ENCODE measurements at regions not wholly inside any gene's neighbourhood (a gene's known extent, or its start where the extent isn't known, plus 50 kb on each side); places are given as distances from the start of the nearest gene placed in this dataset.

- DNase-seq: no peak
Measured at GRCh38 chr7:98565103-98565502, 52.0 kb upstream of the NPTX2 start.

- no peak for DNase-seq
Measured at GRCh38 chr7:98562871-98563495, 54.1 kb upstream of the NPTX2 start.

GRCh38 chr7:98562381-98562823, 54.7 kb upstream of the NPTX2 start:
- no peak for DNase-seq

DNA sequence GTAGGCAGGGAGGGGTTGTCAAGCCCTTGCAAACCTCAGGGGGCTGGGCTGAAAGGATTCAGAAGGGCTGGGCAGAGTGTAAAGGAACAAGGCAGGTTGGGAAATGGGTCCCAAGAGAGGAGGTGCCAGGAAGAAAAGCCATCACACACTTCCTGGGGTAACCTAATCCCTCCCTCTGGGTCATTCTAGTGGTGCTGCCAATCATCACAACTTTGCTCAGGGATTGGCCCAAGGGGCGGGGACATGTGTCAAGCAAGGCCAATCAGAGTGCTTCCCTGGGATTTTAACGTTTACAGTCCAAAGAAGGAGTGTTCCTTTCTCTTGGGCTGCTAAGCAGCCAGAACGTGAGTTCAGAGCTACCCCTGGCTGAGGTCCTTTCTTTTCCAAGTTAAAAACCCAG, 57.1 kb upstream of the NPTX2 start:
- no peak for DNase-seq

DNA sequence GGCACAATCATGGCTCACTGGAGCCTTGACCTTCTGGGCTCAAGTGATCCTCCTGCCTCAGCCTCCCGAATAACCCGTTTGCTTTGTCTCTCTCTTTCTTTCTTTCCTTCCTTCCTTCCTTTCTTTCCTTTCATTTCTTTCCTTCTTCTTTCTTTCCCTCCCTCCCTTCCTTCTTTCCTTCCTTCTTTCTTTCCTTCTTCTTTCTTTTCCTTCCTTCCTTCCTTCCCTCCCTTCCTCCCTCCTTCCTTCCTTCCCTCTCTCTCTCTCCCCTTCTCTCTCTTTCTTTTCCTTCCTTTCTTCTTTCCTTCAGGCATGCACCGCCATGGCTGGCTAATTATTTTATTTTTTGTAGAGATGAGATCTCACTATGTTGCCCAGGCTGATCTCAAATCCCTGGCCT, 57.9 kb upstream of the NPTX2 start:
- DNase-seq: no peak

DNA sequence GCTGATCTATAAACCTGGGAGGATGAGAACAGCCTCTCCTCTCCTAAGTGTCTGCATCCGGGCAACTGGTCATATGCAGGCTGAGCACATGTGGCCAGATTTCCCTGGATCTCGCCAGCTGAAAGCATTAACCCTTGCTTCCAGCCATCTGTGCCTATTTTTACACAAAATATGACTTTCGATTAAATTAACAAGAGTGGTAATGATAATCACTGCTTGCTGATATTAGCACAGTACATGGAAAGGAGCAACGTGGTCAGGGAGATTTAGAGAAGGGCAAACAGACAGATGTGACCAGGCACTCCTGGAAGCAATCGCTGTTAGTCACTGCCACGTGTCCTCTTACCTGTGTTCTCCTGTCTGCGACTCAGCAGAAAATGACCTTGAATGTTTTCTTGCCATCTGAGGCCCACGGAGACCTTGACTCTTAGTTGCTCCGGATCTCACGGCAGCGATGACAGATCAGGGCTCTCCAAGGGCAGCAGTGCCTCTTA, 59.5 kb upstream of the NPTX2 start:
- no peak for DNase-seq

- DNase-seq: no peak
Measured at GRCh38 chr7:98556288-98556687, 60.8 kb upstream of the NPTX2 start.

DNA sequence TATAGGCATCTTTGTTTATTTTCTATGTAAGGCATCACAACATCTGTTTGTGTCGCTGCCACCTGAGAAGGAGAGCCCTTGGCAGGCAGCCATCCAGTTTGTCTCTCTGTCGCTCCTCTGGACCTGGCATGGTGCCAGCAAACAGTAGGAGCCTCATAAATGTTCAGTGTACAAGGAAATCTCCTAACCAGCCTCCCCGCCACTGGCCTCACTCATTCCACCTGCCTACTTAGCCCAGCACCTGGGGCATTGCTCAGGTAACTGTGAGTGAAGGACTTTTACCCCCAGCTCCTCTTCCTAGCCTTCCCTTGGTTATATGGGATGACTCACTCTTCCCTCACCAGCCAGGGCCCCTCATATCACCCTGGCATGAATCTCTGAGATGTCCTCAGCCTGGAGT, 61.7 kb upstream of the NPTX2 start:
- no peak for DNase-seq

DNA sequence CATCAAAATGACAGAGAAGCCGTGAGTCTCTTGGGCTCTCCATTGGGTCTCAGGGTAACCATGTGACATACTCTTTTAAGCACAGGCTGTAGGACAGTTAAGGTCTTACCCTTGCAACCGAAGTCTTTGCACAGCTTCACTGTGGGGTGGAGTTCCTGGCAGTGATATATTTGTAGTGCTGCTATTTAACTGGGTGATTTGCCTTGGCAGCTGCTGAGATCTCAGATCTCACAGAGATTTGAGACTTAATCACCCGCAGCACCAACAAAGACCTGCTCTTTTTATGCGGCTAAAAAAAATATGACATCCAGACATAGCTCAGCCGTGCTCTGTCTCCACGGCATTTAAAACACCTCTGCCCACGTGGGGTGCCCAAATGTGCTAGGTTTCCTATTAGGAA, 63.4 kb upstream of the NPTX2 start:
- DNase-seq: no peak

- DNase-seq: no peak
Measured at GRCh38 chr7:98551611-98552273, 65.3 kb upstream of the NPTX2 start.

DNA sequence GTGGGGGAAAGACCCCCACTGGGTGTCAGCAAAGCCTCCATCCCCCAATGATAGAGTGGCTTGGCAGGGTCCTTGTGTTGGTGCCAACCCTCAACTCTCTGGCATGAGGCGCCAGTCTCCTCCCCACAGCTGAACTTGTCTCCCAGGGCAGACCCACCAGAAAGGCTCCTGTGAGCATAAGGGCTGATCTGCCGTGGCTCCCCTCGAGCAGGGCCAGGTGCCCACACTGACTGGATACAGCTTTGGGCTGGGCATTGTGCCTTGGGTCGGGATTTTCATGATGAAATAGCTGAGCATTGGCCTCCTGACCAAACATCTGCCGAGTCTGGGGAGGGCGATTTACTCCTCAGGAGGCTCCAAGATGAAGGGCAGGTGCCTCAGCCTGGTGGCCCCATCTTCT, 68.1 kb upstream of the NPTX2 start:
- DNase-seq: no peak

GRCh38 chr7:98548370-98548769, 68.7 kb upstream of the NPTX2 start:
- no peak for DNase-seq

GRCh38 chr7:98541101-98541500, 76.0 kb upstream of the NPTX2 start:
- DNase-seq: no peak

GRCh38 chr7:98539865-98540264, 77.2 kb upstream of the NPTX2 start:
- DNase-seq: no peak

- DNase-seq: no peak
Measured at GRCh38 chr7:98536803-98537202, 80.3 kb upstream of the NPTX2 start.

- no peak for DNase-seq
Measured at GRCh38 chr7:98534493-98534892, 82.6 kb upstream of the NPTX2 start.

- no peak for DNase-seq
Measured at GRCh38 chr7:98531717-98532116, 85.4 kb upstream of the NPTX2 start.

GRCh38 chr7:98528079-98528478, 89.0 kb upstream of the NPTX2 start:
- DNase-seq: no peak

GRCh38 chr7:98526059-98526458, 91.0 kb upstream of the NPTX2 start:
- DNase-seq: no peak

DNA sequence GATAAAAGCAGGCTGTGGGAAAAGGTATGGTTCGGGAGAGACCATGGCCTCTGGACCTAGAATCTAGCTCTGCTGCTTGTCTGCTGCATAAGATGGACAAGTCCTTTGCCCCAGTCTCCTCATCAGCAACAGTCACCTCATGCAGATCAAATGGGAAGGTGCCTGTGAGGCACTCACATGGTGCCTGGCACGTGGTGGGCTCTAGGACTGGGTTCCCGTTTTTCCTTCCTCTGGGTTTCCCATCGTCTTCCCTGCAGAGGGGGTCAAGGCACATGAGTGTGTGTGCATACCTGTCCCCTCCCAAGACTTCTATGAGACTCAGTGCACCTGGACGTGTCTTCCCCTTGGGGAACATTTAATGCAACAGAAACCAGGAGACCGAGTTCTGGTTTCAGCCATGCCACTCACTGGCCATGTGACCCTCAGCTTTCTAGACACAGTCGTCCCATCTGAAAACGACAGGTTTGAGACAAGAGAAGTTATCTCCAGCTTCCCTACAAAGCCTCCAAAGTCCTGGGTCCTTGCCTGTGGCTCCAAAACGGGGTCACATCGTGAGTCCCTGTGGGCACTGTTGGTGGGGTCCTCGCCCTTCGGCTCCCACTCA, 95.9 kb upstream of the NPTX2 start:
- DNase-seq: no peak

DNA sequence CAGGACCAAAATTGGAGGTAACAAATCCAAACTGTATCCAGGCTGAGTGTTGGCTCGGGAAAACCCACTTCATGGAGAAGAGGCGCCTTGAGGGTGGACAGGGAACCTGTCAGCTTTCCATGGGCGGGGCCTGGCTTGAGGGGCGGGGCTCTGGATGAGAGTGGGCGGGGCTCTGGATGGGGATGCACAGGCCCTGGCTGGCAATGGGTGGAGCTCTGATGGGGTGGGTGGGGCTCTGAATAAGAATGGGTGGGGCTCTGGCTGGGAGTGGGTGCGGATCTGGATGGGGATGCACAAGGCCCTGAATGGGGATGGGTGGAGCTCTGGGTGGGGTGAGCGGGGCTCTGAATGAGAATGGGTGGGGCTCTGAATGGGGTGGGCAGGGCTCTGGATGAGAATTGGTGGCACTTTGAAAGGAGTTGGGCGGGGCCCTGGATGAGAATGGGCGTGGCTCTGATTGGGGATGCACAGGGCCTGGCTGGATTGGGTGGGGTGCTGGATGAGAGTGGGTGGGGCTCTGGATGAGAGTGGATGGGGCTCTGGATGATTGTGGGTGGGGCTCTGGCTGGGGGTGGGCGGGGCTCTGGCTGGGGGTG, 96.6 kb upstream of the NPTX2 start:
- DNase-seq: no peak

GRCh38 chr7:98518159-98518947, 98.7 kb upstream of the NPTX2 start:
- no peak for DNase-seq

DNA sequence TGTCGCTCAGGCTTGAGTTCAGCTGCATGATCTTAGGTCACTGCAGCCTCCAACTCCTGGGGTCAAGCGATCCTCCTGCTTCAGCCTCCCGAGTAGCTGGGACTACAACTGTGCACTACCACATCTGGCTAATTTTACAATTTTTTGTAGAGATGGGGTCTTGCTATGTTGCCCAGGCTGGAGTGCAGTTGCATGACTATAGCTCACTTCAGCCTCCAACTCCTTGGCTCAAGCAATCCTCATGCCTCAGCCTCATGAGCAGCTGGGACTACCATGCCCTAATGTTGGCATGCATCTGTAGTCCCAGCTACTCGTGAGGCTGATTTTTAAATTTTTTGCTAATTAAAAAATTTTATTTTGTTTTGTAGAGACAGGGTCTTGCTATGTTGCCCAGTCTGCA, 101.9 kb upstream of the NPTX2 start:
- DNase-seq: no peak
